GM18867 (cell line): ENCODE measurements at regions not wholly inside any gene's neighbourhood (a gene's known extent, or its start where the extent isn't known, plus 50 kb on each side); places are given as distances from the start of the nearest gene placed in this dataset.
"Not testable (repeated sequence)": the region's sequence is repeated elsewhere in the genome, so short reads cannot be mapped to it uniquely, and the experiment has no call there.

ENCODE experiments used
- ATAC-seq: cut with Tn5 transposase; IDR thresholded peaks from one replicate; pipeline ENCODE4 v1.9.1; 2021; ENCODE audit warnings: mild to moderate bottlenecking, moderate library complexity; ENCODE audit not compliant: unreplicated experiment

DNA sequence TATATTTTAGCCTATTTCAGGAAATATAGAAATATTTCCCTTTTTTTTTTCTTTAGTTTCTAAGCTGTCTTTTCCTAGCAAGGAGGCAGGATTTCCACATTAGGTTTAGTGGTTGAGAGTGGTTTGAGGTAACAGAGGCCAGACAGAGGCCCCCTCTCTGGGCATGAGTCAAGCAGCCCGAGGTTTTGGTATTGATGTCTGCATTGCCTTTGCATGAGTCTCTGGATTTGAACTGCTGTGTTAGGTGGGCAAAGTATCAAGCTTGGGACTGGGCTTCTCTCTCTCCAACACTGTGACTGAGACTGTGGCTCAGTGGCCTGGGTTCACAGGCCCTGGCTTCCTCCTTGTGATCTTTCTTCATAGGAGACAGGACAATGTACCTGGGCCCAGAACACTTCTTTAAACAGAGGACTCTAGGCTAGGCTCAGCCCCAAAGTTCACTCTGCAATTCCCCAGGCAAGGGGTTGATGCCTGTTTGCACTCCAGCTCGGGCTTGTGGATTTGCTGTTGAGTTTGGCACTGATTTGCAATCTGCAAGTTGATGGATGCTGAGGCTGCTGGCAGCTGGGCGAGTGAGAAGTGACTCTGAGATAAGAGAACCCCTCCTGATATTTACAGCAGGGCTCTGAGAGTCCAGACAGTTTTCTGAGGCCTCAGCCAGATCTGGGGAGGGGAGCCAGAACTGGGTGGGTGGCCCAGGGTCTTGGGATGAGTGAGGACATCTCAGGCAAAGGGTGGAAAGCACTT lies 271.2 kb downstream of the EN1 start:
- ATAC-seq: no peak

- ATAC-seq: not testable (repeated sequence)
Observed at GRCh38 chr2:118572380-118572779, 275.1 kb downstream of the EN1 start.

DNA sequence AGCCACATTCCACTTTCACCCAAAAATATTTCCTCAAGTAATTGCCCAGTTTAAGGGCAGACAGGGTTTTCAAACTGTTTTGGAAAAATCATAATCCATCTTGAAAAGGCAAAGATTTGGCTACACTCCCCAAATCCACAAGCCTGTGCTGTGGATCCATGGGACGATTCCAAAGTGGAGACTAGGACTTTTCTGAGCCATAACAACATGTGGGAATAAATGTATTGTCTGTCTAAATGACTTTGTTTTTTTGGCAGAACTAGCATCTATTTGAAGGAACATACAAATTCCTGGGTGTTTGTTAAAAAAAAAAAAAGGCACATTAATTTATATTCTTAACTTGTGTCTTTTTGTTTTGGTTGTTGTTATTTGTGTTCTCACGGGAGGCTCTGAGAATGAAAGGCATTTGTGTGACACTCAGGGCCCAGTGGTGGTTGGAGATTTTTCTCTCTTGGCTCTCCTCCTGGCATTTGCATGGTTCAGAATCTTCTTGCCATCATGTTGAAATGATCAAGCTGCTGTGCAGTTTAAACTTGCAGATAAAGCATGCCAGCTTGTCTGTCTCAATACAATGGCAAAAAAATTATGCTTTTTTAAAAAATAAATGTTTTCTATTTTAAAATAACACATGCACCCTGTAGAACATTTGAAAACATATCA lies 277.4 kb downstream of the EN1 start:
- no peak for ATAC-seq

GRCh38 chr2:118568700-118569099 lies 278.7 kb downstream of the EN1 start:
- ATAC-seq: no peak

DNA sequence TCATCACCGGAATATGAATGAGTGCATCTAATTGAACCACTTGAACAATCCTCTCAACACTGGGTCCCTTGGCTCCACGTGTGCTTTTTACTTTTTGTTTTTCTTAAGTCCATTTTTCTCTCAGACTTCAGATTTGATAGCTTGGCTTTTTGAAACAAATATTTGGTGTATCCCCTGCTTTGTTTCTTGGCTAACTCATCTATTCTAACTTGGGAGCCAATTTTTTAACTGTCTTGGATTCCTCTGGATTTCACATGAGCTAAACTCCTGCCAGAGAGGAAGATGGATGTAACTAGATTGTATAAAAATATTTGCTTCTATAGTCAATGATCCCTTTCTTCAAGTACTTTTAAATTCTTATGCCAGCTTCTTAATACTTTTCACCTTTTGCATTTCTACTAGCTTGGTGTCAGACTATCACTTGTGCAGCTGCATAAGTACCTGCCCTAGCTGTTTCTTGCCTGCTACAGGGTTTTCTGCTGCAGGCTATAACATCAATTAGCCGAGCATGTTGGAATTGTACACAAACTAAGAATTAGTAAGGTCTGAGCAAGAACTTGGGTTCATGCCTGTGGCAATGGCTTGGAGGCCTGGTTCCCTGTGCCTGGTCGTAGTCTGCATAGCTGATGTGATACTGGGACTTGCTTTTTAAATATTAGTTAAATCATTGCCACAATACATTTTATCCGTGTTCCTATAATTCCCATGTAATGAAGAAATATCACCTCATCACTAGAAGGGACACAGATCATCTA lies 281.5 kb downstream of the EN1 start:
- no peak for ATAC-seq

- ATAC-seq: no peak
Observed at GRCh38 chr2:118565301-118565700, 282.1 kb downstream of the EN1 start.

GRCh38 chr2:118562144-118562543 lies 285.3 kb downstream of the EN1 start:
- ATAC-seq: no peak

GRCh38 chr2:118558846-118559245 lies 288.6 kb downstream of the EN1 start:
- no peak for ATAC-seq

GRCh38 chr2:118557791-118558190 lies 289.7 kb downstream of the EN1 start:
- ATAC-seq: no peak

- no peak for ATAC-seq
Observed at GRCh38 chr2:118557016-118557415, 290.4 kb downstream of the EN1 start.

- no peak for ATAC-seq
Observed at GRCh38 chr2:118554616-118555015, 292.8 kb downstream of the EN1 start.

GRCh38 chr2:118549503-118549902 lies 297.9 kb downstream of the EN1 start:
- ATAC-seq: no peak

- no peak for ATAC-seq
Observed at GRCh38 chr2:118548880-118549488, 298.5 kb downstream of the EN1 start.

GRCh38 chr2:118539290-118539689 lies 308.2 kb downstream of the EN1 start:
- ATAC-seq: peak; percentile 43

GRCh38 chr2:118536306-118536705 lies 311.1 kb downstream of the EN1 start:
- ATAC-seq: no peak

DNA sequence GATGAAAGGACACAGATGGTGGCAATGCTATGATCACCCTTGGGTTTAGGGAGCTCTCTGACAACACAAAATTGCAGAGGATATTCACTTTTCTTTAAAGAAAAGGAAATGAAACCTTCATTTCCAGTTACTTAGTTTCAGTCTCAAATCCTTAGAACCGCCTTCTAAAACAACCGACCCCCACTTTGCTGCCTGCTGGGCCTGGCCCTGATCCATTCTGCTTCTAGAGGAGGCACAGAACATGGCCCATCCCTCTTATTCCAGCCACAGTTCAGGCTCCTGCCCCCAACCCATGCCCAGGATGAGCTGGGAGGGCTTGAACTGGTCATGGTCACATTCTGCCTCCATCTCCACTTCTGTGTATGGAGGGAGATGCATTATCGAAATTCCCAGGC lies 311.6 kb downstream of the EN1 start:
- no peak for ATAC-seq

DNA sequence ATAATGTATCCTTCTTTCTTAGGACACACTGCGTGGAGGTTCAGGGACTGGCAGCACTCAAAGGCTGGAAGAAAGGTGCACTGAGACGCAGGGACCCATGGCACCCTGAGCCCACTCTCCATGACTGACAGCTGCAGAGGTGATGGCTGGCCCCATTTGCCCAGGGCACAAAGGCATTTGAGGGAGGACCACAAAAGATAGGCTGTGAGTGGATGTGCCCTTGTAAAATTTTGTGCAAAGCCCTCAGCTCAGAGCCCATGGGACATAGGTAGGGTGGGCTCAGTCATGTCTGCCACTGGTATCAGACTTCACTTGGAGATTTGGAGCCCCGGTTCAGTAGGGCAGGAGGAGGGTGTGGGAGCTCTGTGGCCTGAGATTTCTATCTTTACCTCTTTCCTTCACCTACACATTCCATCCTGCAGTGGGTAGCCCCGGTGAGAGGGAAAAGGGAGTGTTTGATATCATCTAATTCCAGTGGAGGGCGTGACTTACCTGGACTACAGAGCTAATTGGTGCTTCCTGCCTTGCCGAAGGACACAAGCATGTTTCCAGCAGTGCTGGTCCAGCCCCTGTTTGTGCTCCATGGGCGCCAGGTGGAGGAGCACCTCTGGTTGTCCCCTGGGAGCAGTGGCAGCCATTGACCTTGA lies 312.2 kb downstream of the EN1 start:
- ATAC-seq: no peak

GRCh38 chr2:118530976-118531375 lies 316.5 kb downstream of the EN1 start:
- ATAC-seq: no peak

DNA sequence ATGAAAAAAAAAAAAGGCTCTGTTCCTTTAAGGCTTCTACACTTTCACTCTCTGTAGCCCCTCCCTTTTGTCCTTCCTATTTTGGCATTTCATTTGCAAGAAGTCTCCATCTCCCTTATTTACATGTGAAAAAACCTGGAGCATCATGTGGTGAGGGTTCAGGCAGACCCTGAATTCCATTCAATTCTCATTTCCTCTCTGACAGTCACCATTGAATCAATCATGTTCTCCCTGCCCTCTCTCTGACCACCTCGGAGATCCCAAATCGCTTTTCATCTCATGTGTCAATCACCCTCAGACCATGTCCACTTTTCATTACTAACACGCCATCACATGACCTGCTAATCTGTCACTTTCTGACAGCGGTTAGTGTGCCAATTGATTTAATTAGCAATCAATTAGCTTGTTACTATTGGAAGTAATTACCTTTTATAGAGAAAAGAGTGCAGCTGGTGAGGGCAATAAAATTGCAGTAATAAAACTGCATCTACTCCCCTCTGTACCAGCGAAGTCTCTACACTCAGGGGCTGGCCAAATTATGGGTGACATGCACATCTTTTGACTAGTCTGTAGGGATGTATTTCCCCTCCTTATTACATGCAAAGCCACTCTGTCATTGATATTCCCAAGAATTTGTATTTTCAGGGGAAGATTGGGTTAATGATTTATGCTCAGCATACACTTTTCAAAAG lies 317.4 kb downstream of the EN1 start:
- no peak for ATAC-seq

DNA sequence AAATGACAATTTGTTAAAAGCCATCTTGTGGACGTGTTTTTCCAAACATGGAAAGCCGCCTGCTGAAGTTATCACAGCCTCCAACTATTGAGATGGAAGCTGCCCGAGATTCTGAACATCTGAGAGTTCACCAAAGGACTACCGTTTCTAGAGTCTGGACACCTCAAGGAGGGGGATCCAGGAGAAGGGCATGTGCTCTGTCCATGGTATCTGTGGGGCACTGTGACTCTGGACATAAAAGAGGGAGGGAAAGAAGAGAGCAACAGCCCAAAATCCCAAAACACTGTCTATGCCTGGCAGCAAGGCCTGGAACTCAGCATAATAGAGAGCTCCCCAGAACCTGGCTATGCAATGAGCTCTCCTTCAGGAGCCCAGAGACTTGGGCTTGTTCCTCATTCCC lies 319.9 kb downstream of the EN1 start:
- no peak for ATAC-seq
